ENCODE measurements at regions not wholly inside any gene's neighbourhood (a gene's known extent, or its start where the extent isn't known, plus 50 kb on each side); places are given as distances from the start of the nearest gene placed in this dataset.

GRCh38 chr20:22920898-22921297, 114.2 kb upstream of the SSTR4 start (continued):
- TF ChIP-seq REST (IDR thresholded peaks at IDR 0.05), result no peak
- TF ChIP-seq JUNB (IDR thresholded peaks at IDR 0.05), result no peak

- CTCF ChIA-PET, result interaction anchor here (1.0 to 2.1 kb wide), 11 partner anchors 10 to 230 kb away, joined by 3 to 6 read pairs (median 3); no protein-coding TSS in a partner anchor
- peak overlapping the region; percentile 51 to 68 for H3K27ac ChIP-seq
- TF ChIP-seq TP53 (CRISPR knock-in tag; IDR thresholded peaks at IDR 0.05) (no peak), RFX5 (IDR thresholded peaks at IDR 0.05) (no peak), ATOH8 (CRISPR knock-in tag; IDR thresholded peaks at IDR 0.05; ENCODE audit: low read depth) (no peak), FOSL2 (IDR thresholded peaks at IDR 0.05) (peak; percentile 57; the same call in 1 of the 2 replicates), FOSL2 (CRISPR knock-in tag; IDR thresholded peaks at IDR 0.05) (peak; percentile 77), RCOR1 (IDR thresholded peaks at IDR 0.05; ENCODE audit: low read depth, low read length) (no peak), EHF (CRISPR knock-in tag; IDR thresholded peaks at IDR 0.05) (no peak), MAZ (IDR thresholded peaks at IDR 0.05; ENCODE audit: borderline replicate concordance, low read depth, low read length) (no peak), CBX8 (IDR thresholded peaks at IDR 0.05) (no peak), POLR2A (IDR thresholded peaks at IDR 0.05; ENCODE audit: low read length) (no peak), HOXA7 (CRISPR knock-in tag; IDR thresholded peaks at IDR 0.05) (no peak), CBX2 (IDR thresholded peaks at IDR 0.05; ENCODE audit: borderline replicate concordance, low read depth) (no peak), CTCF (IDR thresholded peaks at IDR 0.05) (no peak), EP300 (IDR thresholded peaks at IDR 0.05) (peak in 1 of 2 experiments; percentile 48; a peak in 1 of 5 replicates), POLR2AphosphoS2 (conservative IDR thresholded peaks at IDR 0.05; ENCODE audit: low read length) (no peak), BHLHE40 (IDR thresholded peaks at IDR 0.05; ENCODE audit: low read depth, low read length) (no peak), EHMT2 (IDR thresholded peaks at IDR 0.05; ENCODE audit: low read depth) (no peak), SMC3 (IDR thresholded peaks at IDR 0.05) (peak; percentile 23; the same call in 1 of the 3 replicates), MYC (IDR thresholded peaks at IDR 0.05; ENCODE audit: borderline replicate concordance, low read length) (no peak), TFCP2L1 (CRISPR knock-in tag; IDR thresholded peaks at IDR 0.05) (no peak), CEBPB (IDR thresholded peaks at IDR 0.05) (peak in 1 of 2 experiments; percentile 66; a peak in 3 of 4 replicates), USF2 (IDR thresholded peaks at IDR 0.05) (no peak), KDM5A (IDR thresholded peaks at IDR 0.05) (no peak), MAFK (IDR thresholded peaks at IDR 0.05; ENCODE audit: partially characterized antibody) (peak; percentile 57), SREBF2 (IDR thresholded peaks at IDR 0.05) (no peak), HOXB13 (CRISPR knock-in tag; IDR thresholded peaks at IDR 0.05; ENCODE audit: low read depth) (no peak), ZNF302 (CRISPR knock-in tag; IDR thresholded peaks at IDR 0.05) (no peak), JUNB (IDR thresholded peaks at IDR 0.05) (peak; percentile 77), RAD21 (conservative IDR thresholded peaks at IDR 0.05 in 1 of 2, IDR thresholded peaks at IDR 0.05 in 1 of 2) (no peak; a peak in 1 of 5 replicates), RARB (CRISPR knock-in tag; IDR thresholded peaks at IDR 0.05) (no peak), E2F6 (IDR thresholded peaks at IDR 0.05; ENCODE audit: borderline replicate concordance, low read depth) (no peak), GATA3 (IDR thresholded peaks at IDR 0.05; ENCODE audit: borderline replicate concordance) (peak; percentile 87)
These were observed 113.3 kb upstream of the SSTR4 start for GRCh38 chr20:22921595-22922421.

More at GRCh38 chr20:22921595-22922421, 113.3 kb upstream of the SSTR4 start:
- 42% methylated on average over 7 of the region's 7 CpGs for WGBS (ENCODE audit: missing lambda C conversion rate)
- Histone ChIP-seq H3K4me3 (no peak overlapping the region), H3K9me3 (no peaks in the 10 kb centered on the region), H3K4me1 (peaks cover 41% of the 10 kb centered on the region), H3K4me2 (peak overlapping the region; percentile 41)
- FAIRE-seq (peak; percentile 61), DNase-seq (ENCODE audit: low read depth in 1 of 2, low spot score in 1 of 2) (peak; percentile 40 to 48), ATAC-seq (peak; percentile 60 to 67; a peak in 3 of 6 replicates)
- POLR2A ChIA-PET, result interaction anchor here (1.0 to 1.4 kb wide), 3 partner anchors 41 to 146 kb away, joined by 3 to 5 read pairs (median 3); no protein-coding TSS in a partner anchor
